Erythroblast (primary cell): ENCODE measurements at regions not wholly inside any gene's neighbourhood (a gene's known extent, or its start where the extent isn't known, plus 50 kb on each side); places are given as distances from the start of the nearest gene placed in this dataset.

Experiments
- DNase-seq, 2 experiments: peaks; one replicate each; lab custom pipeline; 2025; lab: John Stamatoyannopoulos, UW
- GATA1 ChIP-seq: IDR thresholded peaks from 2 replicates; pipeline ENCODE4 v1.6.1; 2011; ENCODE audit warnings: low read depth, mild to moderate bottlenecking, control low read depth, low read length, moderate library complexity
- POLR2A ChIP-seq: IDR thresholded peaks from 2 replicates; pipeline ENCODE4 v1.6.1; 2011; ENCODE audit warnings: mild to moderate bottlenecking, low read length

GRCh38 chr21:24894324-24894723 lies 713.0 kb downstream of the MRPL39 start:
- TF ChIP-seq GATA1 (no peak), POLR2A (no peak)
- DNase-seq: no peak

GRCh38 chr21:24890021-24890420 lies 717.3 kb downstream of the MRPL39 start:
- DNase-seq: no peak
- TF ChIP-seq POLR2A (no peak), GATA1 (no peak)

GRCh38 chr21:24881506-24881905 lies 725.8 kb downstream of the MRPL39 start:
- no peak for TF ChIP-seq POLR2A
- TF ChIP-seq GATA1: no peak
- DNase-seq: no peak

- no peak for DNase-seq
- TF ChIP-seq GATA1: no peak
- no peak for TF ChIP-seq POLR2A
Observed at GRCh38 chr21:24870633-24871032, 736.6 kb downstream of the MRPL39 start.

- no peak for DNase-seq
- no peak for TF ChIP-seq GATA1
- no peak for TF ChIP-seq POLR2A
Observed at GRCh38 chr21:24869862-24870261, 737.4 kb downstream of the MRPL39 start.

- no peak for TF ChIP-seq GATA1
- TF ChIP-seq POLR2A: no peak
- no peak for DNase-seq
Observed at GRCh38 chr21:24868117-24868516, 739.2 kb downstream of the MRPL39 start.

GRCh38 chr21:24861471-24861870 lies 745.8 kb downstream of the MRPL39 start:
- TF ChIP-seq GATA1 (no peak), POLR2A (no peak)
- DNase-seq: no peak

- no peak for TF ChIP-seq POLR2A
- no peak for TF ChIP-seq GATA1
- DNase-seq: no peak
Observed at GRCh38 chr21:24856326-24856725, 751.0 kb downstream of the MRPL39 start.

GRCh38 chr21:24852610-24853195 lies 754.6 kb downstream of the MRPL39 start:
- no peak for DNase-seq
- TF ChIP-seq GATA1 (no peak), POLR2A (no peak)

GRCh38 chr21:24850121-24850520 lies 757.2 kb downstream of the MRPL39 start:
- TF ChIP-seq GATA1 (no peak), POLR2A (no peak)
- DNase-seq: no peak

GRCh38 chr21:24844671-24845070 lies 762.6 kb downstream of the MRPL39 start:
- no peak for TF ChIP-seq GATA1
- no peak for TF ChIP-seq POLR2A
- DNase-seq: no peak

GRCh38 chr21:24840287-24840686 lies 767.0 kb downstream of the MRPL39 start:
- DNase-seq: no peak
- TF ChIP-seq GATA1: no peak

GRCh38 chr21:24832961-24833360 lies 774.3 kb downstream of the MRPL39 start:
- no peak for TF ChIP-seq POLR2A
- TF ChIP-seq GATA1: no peak

GRCh38 chr21:24829397-24829796 lies 777.9 kb downstream of the MRPL39 start:
- TF ChIP-seq GATA1 (no peak), POLR2A (no peak)

More at GRCh38 chr21:24832961-24833360, 774.3 kb downstream of the MRPL39 start:
- DNase-seq: no peak

GRCh38 chr21:24826822-24827221 lies 780.5 kb downstream of the MRPL39 start:
- DNase-seq: no peak
- TF ChIP-seq POLR2A (no peak), GATA1 (no peak)

More at GRCh38 chr21:24829397-24829796, 777.9 kb downstream of the MRPL39 start:
- DNase-seq: no peak

GRCh38 chr21:24825348-24825747 lies 781.9 kb downstream of the MRPL39 start:
- no peak for TF ChIP-seq GATA1
- TF ChIP-seq POLR2A: no peak
- no peak for DNase-seq
